ENCODE measurements at regions not wholly inside any gene's neighbourhood (a gene's known extent, or its start where the extent isn't known, plus 50 kb on each side); places are given as distances from the start of the nearest gene placed in this dataset.

DNA sequence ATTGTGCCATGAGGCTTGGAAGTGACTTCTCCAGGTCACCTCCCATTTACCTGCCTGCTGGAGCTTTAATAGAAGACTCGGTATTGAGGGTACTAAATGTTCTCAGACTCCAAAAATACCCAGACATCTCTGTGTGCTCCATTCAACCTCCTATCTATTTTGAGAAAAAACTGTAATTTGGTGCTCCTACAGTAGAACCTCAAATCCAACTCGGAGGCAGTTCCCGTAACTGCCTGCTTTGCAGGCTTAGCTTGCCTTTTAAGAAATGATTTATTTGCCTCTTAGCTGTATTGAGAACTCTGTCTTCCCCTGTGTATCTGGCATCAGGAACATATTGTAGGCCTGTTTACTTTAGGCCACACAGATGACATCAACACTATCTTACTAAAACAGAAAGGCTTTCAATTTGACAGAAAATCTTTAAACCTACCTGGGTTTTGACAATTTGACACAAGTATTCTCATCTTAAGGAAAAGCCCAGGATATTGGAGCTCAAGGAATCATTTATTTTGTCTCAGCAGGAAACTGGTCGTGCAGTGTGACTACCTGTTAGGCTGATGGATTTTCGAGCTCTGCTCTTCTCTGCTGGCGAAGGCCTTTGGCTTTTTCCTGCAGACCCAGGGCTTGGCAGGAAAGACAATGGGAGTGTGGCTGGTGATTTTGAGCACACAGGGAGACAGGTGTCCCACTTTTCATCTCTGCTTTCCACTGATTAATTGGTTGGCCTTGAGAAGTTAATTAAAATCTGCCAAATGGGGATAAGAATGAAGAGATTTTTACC, 314.8 kb downstream of the SNAPC1 start:
- no peaks in the 10 kb centered on the region for H3K9me3 ChIP-seq (replicated peaks in 1 of 3)
- no peaks in the 10 kb centered on the region for H3K36me3 ChIP-seq (replicated peaks in 1 of 2)
- H3K27ac ChIP-seq = no peak overlapping the region
- H3K27me3 ChIP-seq = no peaks in the 10 kb centered on the region
- TF ChIP-seq POLR2A (IDR thresholded peaks at IDR 0.05) = no peak
- TF ChIP-seq, protein P1, sequence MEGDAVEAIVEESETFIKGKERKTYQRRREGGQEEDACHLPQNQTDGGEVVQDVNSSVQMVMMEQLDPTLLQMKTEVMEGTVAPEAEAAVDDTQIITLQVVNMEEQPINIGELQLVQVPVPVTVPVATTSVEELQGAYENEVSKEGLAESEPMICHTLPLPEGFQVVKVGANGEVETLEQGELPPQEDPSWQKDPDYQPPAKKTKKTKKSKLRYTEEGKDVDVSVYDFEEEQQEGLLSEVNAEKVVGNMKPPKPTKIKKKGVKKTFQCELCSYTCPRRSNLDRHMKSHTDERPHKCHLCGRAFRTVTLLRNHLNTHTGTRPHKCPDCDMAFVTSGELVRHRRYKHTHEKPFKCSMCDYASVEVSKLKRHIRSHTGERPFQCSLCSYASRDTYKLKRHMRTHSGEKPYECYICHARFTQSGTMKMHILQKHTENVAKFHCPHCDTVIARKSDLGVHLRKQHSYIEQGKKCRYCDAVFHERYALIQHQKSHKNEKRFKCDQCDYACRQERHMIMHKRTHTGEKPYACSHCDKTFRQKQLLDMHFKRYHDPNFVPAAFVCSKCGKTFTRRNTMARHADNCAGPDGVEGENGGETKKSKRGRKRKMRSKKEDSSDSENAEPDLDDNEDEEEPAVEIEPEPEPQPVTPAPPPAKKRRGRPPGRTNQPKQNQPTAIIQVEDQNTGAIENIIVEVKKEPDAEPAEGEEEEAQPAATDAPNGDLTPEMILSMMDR (IDR thresholded peaks at IDR 0.05) = no peak
- DNase-seq = no peak
- H3K4me3 ChIP-seq = no peak overlapping the region
- intact Hi-C loops (cut with DNase I) = no loop called here
- no peaks in the 10 kb centered on the region for H3K4me1 ChIP-seq (replicated peaks in 1 of 2)
- 57 to 66% (median 63%) methylated on average over 6 of the region's 6 CpGs for WGBS, 4 donors

DNA sequence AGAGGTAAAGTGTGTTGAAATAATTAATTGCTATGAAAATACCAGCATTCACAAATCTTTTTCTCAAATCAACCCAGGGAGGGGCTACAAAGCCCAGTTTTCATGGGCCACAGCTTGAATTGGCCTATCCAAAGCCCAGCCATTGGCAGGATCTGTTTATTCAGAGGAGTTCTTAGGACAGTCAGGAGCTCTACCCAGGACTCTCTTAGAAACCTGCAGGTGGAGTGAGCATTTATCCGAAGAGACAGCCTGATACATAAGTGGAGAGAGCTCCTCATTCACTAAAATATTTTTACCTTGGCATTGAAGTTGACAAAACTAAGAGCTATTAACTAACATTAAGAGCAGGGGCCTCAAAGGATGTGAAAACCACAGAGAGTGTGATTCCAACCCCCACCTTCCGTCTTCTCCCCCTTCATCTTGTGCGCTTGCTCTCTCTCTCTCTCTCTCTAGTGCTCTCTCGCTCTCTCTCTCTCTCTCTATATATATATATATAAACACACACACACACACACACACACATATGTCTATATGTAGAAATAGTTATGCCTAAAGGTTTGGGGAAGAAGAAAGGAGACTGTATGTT, 315.5 kb downstream of the SNAPC1 start:
- 74 to 86% (median 79%) methylated on average over 3 to 4 of the region's 4 CpGs for WGBS, 4 donors
- TF ChIP-seq POLR2A (IDR thresholded peaks at IDR 0.05) = no peak
- TF ChIP-seq, protein P1 (IDR thresholded peaks at IDR 0.05) = no peak
- Histone ChIP-seq H3K4me3 (no peak overlapping the region), H3K9me3 (replicated peaks in 1 of 3) (no peaks in the 10 kb centered on the region), H3K36me3 (replicated peaks in 1 of 2) (no peaks in the 10 kb centered on the region), H3K27ac (no peak overlapping the region), H3K4me1 (replicated peaks in 1 of 2) (no peaks in the 10 kb centered on the region), H3K27me3 (no peaks in the 10 kb centered on the region)
- intact Hi-C loops (cut with DNase I) = no loop called here
- DNase-seq = no peak

DNA sequence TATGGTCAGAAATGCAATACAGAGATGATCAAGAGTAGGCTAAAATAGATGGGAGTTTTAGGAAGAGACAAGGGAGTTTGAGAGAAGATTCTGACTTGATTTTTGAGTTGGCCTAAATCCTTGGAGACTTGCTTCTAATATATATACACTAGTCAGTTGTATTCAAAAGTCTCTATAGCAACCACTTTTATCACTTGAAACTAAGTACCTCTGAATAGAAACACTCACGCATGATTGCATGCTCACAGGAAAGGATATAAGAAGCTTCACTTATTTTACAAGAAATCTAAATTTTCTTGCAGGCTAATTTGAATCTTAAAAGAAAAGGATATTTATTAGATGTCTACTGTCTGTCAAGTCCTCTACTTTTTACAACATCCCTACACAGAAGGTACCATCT, 316.8 kb downstream of the SNAPC1 start:
- no peaks in the 10 kb centered on the region for H3K27me3 ChIP-seq
- TF ChIP-seq, protein P1 (IDR thresholded peaks at IDR 0.05) = no peak
- TF ChIP-seq POLR2A (IDR thresholded peaks at IDR 0.05) = no peak
- no peaks in the 10 kb centered on the region for H3K4me1 ChIP-seq (replicated peaks in 1 of 2)
- 78 to 91% (median 79%) methylated on average over 1 of the region's 1 CpG for WGBS, 4 donors
- no peak overlapping the region for H3K4me3 ChIP-seq
- no peaks in the 10 kb centered on the region for H3K9me3 ChIP-seq (replicated peaks in 1 of 3)
- intact Hi-C loops (cut with DNase I) = no loop called here
- H3K36me3 ChIP-seq (replicated peaks in 1 of 2) = no peaks in the 10 kb centered on the region
- no peak for DNase-seq
- no peak overlapping the region for H3K27ac ChIP-seq

DNA sequence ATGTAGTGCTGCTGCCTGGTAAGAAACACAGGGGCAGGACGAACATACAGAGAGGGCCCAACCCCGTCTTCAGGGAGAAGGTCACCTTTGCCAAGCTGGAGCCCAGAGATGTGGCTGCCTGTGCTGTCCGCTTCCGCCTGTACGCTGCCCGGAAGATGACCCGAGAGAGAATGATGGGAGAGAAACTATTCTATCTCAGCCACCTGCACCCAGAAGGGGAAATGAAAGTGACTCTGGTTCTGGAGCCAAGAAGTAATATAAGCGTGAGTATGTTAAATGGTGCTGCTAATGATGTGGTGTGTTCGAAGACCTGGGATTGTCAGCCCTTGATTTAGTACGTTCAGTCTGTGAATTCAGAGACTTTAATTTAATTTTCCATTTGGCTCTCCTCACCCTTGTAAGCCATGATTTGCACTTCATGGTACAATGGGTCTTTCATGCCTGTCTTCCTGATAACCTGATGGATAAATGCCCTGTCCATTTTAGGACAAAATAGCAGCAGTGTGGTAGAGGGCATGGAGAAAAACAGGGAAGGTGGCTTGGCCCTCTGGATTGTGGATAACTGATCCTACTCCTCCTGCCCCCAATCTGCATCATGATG, 318.9 kb downstream of the SNAPC1 start:
- no peak overlapping the region for H3K4me3 ChIP-seq
- TF ChIP-seq, protein P1 (IDR thresholded peaks at IDR 0.05) = no peak
- TF ChIP-seq POLR2A (IDR thresholded peaks at IDR 0.05) = no peak
- H3K27me3 ChIP-seq = no peaks in the 10 kb centered on the region
- H3K27ac ChIP-seq = no peak overlapping the region
- no peaks in the 10 kb centered on the region for H3K36me3 ChIP-seq (replicated peaks in 1 of 2)
- WGBS, 4 donors = 73 to 86% (median 75%) methylated on average over 5 to 10 of the region's 10 CpGs
- intact Hi-C loops (cut with DNase I) = no loop called here
- no peak for DNase-seq
- H3K4me1 ChIP-seq (replicated peaks in 1 of 2) = no peaks in the 10 kb centered on the region
- no peaks in the 10 kb centered on the region for H3K9me3 ChIP-seq (replicated peaks in 1 of 3)

Data from adrenal gland (tissue), 9 donors.